WTC11 (cell line): ENCODE measurements at regions not wholly inside any gene's neighbourhood (a gene's known extent, or its start where the extent isn't known, plus 50 kb on each side); places are given as distances from the start of the nearest gene placed in this dataset.

Source experiments
- CREM ChIP-seq: sonication (generic); formaldehyde crosslinking; IDR thresholded peaks from 2 replicates; pipeline ENCODE4 v1.8.1; 2022; ENCODE audit warnings: mild to moderate bottlenecking, missing genetic modification reagents, moderate library complexity
- CTCF ChIP-seq: fragments of 200-600 bp; IDR thresholded peaks from 2 replicates; pipeline ENCODE4 v1.8.0; 2022; ENCODE audit warnings: antibody characterized with exemption
- FOXK1 ChIP-seq: sonication (generic); formaldehyde crosslinking; IDR thresholded peaks from 2 replicates; pipeline ENCODE4 v1.8.0; 2022; ENCODE audit warnings: mild to moderate bottlenecking, moderate library complexity, missing genetic modification reagents
- JUN ChIP-seq: sonication (generic); formaldehyde crosslinking; IDR thresholded peaks from 2 replicates; pipeline ENCODE4 v1.8.0; 2023; ENCODE audit warnings: mild to moderate bottlenecking, missing genetic modification reagents
- ZNF232 ChIP-seq: sonication (generic); formaldehyde crosslinking; IDR thresholded peaks from 2 replicates; pipeline ENCODE4 v1.8.0; 2022; ENCODE audit warnings: mild to moderate bottlenecking, missing genetic modification reagents
- TF ChIP-seq, protein P1 (sequence below): fragments of 250-450 bp; sonication (Bioruptor Pico); IDR thresholded peaks from 2 replicates; pipeline ENCODE4 v1.9.0; 2021; ENCODE audit warnings: moderate library complexity, mild to moderate bottlenecking, inconsistent platforms, borderline replicate concordance

- TF ChIP-seq JUN (no peak), CREM (no peak), CTCF (no peak), ZNF232 (CRISPR knock-in tag) (no peak), FOXK1 (CRISPR knock-in tag) (no peak)
- TF ChIP-seq, protein P1, sequence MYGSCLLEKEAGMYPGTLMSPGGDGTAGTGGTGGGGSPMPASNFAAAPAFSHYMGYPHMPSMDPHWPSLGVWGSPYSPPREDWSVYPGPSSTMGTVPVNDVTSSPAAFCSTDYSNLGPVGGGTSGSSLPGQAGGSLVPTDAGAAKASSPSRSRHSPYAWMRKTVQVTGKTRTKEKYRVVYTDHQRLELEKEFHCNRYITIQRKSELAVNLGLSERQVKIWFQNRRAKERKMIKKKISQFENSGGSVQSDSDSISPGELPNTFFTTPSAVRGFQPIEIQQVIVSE (CRISPR knock-in tag) = no peak
These were observed 141.2 kb upstream of the ATXN1 start for GRCh38 chr6:16902502-16902901.
